ENCODE measurements at regions not wholly inside any gene's neighbourhood (a gene's known extent, or its start where the extent isn't known, plus 50 kb on each side); places are given as distances from the start of the nearest gene placed in this dataset.
"Not testable (repeated sequence)": the region's sequence is repeated elsewhere in the genome, so short reads cannot be mapped to it uniquely, and the experiment has no call there.

- not testable (repeated sequence) for TF ChIP-seq CTCF (IDR thresholded peaks at IDR 0.05); RCOR1 (IDR thresholded peaks at IDR 0.05; ENCODE audit: low read depth, low read length); MAFK (IDR thresholded peaks at IDR 0.05; ENCODE audit: partially characterized antibody); HEYL (CRISPR knock-in tag; IDR thresholded peaks at IDR 0.05); HDAC2 (IDR thresholded peaks at IDR 0.05)
Observed at GRCh38 chr21:6098191-6098935, 4423.0 kb upstream of the TPTE start.
